Ecto neural progenitor cell (in vitro differentiated cells): ENCODE measurements at regions not wholly inside any gene's neighbourhood (a gene's known extent, or its start where the extent isn't known, plus 50 kb on each side); places are given as distances from the start of the nearest gene placed in this dataset.
"Not testable (repeated sequence)": the region's sequence is repeated elsewhere in the genome, so short reads cannot be mapped to it uniquely, and the experiment has no call there.

Experiments
- DNase-seq: peaks from one replicate; pipeline ENCODE4 v3.0.0-alpha.2; 2018; ENCODE audit warnings: low spot score

- DNase-seq = no peak
Measured at GRCh38 chr13:74246487-74246886, 112.3 kb upstream of the KLF12 start.

GRCh38 chr13:74243637-74244526 is 109.7 kb upstream of the KLF12 start:
- no peak for DNase-seq

- not testable (repeated sequence) for DNase-seq
Measured at GRCh38 chr13:74241343-74241742, 107.1 kb upstream of the KLF12 start.

DNA sequence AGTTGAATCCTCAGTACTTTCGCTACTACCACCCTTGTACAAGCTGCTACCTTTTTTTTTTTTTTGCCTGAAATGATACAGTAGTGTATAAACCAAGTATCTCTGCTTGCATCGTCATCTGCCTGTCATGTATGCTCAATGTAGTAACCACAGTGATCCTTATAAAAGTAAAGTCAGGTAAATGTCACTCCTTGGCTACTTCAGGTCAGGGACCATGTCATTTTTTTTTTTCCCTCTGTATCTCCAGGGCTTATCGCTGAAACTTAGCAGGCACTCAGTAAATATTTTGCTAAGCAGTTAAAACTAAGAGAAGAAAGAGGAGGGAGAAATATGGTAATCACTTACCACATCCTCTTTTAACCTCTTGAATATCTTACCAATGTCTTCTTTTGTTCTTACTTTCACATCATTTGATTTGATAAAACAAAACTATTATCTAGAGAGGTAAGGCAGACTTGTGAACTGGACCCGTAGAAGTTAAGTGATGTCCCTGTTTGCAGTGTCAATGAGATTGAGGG is 96.8 kb upstream of the KLF12 start:
- DNase-seq = no peak

DNA sequence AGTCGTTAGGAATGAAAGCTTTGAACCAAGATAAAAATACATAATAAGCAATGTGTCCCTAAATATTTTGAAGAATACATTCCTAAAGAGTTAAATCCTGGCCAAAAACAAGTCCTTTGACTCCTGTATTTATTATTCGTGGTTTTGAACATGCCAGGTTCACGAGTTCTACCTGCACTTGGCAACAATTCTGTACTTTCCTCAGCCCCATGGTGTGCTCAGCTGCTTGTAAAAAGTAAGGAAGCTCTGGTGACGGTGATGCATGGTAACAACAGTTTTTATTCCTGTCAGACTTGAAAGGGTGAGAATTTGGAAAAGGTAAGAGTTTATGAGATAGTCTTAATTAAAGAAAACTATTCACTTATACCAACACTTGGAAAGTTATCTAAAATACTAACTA is 95.0 kb upstream of the KLF12 start:
- no peak for DNase-seq

DNA sequence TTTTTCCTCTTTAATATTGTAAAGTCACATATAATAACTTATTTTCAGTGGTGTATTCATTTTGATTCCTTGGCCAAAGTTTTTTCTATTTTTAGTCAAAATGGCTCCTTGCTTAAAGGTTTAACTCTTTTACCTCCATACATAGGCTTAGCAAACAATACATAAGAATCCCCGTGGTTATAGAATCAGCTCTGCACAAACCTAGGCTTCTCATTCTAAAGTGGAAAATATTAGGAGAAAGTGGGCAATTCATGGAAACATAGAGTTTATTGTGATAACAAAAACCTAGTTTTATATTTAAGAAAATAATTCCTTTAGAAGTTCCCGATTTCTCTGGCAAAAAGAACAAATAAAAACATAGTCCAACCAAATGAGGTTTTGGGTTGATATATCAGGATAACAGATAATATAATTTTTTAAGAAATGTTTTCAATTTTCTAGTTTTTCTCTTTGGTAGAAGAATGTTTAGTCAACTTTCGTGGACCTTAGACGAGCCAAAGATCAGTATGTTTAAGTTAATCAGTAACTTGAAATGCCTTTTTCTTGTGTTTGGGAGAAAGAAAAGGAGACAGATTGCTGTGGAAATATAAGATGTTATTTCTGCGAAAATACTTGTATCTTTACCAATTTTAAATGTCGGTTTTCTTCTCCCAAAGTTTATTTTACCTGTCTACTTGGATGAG is 93.4 kb upstream of the KLF12 start:
- DNase-seq = no peak

GRCh38 chr13:74226791-74227475 is 92.7 kb upstream of the KLF12 start:
- DNase-seq = no peak

GRCh38 chr13:74221752-74222151 is 87.5 kb upstream of the KLF12 start:
- no peak for DNase-seq

DNA sequence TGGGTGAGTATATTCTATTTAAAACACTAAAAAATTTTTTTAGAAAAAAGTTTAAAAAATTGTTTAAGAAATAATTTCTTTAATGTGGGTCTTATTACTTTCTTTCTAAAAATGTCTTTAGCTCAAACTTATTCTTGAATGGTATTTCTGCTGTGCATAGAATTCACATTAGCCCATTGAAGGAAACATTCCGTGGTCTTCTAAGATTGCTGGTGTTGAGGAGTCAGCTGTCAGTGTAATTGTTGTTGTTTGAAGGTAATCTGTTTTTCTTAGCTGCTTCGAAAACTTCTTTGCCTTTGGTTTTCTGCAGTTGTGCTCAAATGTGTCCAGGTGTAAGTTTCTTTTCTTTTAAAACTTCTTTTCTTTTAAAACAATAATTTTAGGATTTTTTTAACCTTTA is 85.4 kb upstream of the KLF12 start:
- DNase-seq = no peak

DNA sequence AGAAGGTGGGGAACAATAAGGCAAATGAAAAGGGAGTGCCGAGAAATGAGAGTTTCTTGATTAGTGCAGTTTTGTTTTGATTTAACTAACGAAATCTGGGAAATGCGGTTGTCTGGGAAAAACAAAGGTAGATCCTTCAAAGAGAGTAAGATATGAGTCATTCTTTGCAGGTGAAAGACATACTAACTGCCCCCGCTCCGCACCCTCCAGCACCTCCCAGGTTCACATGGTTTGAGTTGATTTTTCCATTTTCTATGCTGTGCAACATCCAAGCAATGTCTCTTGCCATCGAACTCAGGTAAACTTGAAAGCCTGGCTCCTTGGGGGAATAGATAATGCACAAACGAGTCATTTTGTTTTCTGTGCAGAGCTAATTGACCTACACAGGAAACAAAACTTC is 84.1 kb upstream of the KLF12 start:
- no peak for DNase-seq

DNA sequence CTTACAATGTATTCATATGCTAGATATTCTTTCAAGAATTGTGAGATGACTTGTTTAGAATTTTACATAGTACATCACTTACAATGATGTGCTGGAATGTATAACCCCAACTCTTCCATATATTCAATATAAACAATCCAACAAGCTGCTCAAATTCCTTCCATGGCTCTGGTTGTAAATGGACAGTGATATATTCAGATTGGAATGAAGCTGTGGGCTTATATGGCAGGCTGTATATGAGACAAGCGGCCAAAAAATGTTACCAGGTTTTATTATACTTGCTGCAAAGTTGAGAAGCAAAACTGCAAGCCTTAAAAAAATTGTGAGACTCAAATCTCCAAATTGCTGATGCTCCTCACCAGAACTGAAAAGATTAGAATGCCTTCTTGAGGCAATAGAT is 83.6 kb upstream of the KLF12 start:
- no peak for DNase-seq

DNA sequence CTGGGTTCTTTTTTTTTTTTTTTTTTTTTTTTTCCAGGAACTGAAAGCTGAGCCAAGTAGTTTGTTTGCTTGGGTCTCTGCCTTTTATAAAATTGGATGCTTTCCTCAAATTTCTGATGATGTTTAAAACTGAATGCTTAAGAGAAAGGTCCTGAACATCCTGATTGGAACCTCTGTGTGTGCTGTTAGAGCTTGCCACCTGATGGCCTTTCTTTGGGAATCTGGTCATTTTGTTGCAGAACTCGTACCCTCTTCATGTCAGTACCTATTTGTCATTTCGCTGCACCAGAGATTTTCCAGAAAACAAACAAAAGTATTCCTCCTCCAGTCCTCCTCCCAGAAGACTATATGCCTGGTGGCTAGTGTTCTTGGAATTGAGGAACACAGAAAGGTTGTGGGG is 81.2 kb upstream of the KLF12 start:
- DNase-seq = no peak

DNA sequence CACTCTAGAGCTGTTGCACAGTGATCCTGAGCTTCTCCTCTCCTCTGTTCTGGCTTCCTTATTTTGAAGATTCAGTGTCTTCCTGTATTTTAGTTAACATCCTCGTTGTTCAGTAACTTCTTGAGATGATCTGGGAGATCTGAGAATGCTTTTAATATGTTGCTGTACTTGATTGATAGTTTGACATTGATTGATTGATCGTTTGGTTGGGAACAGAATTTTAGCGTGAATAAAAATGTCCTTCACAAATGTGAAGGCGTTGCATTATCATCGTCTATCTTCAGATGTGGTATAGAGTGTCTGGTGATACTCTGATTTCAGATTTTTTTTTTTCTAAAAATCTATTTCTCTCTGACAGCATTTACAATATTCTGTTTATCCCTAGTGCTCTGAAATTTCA is 80.1 kb upstream of the KLF12 start:
- no peak for DNase-seq

DNA sequence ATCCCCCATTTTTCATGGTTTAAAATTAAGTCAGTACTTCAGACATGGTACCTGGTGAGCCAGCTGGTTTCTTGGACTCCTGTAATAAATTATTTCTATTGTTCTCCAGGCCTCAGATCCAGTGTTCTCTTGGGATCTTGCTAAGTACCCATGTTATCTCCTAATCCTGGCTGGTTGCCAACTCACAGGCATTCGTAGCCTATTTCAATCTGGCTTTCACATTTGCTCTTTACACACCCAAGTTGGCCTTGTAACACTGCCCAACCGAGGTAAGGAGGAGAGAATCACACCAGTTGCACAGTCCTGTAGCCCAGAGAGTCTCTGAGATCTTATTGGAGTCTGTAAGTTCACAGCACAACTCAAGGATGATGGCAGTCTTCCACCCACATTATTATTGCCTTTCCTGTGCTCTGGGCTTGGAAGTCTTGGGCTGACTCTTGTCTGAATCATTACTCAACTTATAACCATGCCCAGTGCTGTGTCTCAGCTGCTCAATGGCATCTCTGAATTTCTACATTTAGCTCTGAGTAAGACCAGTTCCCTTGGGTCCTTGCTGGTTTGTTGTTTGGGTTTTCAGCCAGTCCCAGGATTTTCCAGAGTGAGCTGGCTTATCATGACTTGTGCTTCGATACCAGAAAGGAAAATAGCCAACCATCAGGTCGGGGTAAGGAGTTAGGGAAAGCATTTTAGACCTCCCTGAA is 76.6 kb upstream of the KLF12 start:
- DNase-seq = no peak

- DNase-seq = no peak
Measured at GRCh38 chr13:74206855-74207254, 72.7 kb upstream of the KLF12 start.

GRCh38 chr13:74206061-74206561 is 71.9 kb upstream of the KLF12 start:
- no peak for DNase-seq

DNA sequence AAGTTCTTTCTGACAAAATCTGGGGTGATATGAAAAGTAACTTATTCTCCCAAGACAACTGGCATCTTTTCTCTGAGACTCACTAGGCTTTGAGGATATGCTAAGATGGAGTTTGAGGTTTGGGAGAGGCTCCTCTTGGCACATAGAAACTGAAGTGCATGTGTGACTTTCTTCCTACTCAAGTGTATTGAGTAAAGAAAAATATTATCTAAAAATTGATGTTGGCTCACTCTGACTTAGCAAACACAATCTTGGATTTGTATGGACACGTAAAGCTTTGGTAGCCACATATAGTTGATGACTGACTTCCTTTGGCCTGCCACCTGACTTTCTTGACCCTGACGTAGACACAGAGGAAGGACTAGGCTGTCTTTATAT is 71.1 kb upstream of the KLF12 start:
- DNase-seq = no peak

DNA sequence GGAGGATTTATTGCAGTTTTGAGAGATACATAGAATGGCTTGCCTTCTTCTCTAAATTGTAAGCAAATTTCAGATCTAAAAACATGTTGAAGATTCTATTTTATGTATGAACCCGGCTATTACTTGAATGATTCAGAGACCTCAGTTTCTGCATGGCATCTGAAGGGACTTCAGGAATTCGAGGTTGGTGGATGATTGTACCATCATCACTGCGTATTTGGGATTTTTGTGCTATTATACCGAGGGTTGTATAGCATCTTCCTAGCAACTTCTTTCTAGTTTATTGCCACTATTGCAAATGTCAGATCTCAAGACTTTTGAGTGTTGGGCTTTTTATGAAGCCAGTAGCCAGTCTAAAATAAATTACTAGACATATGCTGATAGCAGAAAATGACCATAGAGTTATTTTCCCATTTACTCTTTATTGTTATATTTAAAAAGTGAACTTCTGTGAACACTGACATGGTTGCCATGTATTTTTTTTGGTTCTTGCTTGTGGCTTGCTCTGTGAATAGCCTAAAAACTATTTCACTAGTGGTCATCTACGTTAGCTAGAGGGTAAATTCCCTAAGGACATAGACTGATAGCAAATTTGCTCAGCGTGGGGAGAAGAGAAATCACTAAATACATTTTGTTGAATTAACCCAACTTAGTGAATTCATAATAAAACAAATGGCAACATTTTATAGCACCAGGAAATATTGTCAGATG is 70.6 kb upstream of the KLF12 start:
- DNase-seq = no peak

DNA sequence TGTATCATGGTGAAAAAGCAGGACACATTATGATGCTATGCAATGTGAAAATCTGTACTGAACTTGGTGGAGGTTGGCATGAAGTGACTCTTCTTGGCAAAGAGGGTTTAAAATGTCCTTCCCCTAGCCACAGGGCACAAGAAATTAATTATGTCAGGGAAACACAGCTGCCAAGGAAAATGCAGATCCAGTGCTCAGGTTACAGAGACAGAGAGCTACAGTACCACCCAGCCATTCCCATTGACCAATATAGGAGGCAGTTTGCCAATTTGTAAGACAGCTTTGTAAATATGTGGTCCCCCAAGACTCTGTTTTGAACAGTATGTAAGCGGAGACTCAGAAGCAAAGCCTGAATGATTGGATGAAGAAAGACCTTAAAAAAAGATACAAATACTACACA is 69.4 kb upstream of the KLF12 start:
- DNase-seq = no peak

GRCh38 chr13:74202129-74202813 is 68.1 kb upstream of the KLF12 start:
- DNase-seq = no peak

DNA sequence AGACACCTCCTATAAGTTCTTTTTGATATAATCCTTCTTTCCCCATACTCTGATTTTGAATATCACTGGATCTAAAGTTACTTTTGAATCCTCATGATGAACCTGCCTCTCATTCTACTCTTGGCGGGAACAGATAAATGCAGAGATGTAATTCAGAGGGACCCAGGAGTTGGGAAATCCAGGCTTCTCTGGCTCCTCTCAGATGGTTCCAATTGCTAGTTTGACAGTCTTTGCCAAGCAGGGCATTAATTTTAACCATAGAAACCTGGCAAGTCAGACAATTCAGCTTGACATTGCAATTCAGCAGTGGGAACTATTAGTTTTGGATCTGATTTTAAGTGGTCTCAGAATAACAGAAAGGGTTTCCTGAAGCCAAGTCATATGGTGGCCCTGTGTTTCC is 67.3 kb upstream of the KLF12 start:
- no peak for DNase-seq
